HG03280 (cell line): ENCODE measurements at regions not wholly inside any gene's neighbourhood (a gene's known extent, or its start where the extent isn't known, plus 50 kb on each side); places are given as distances from the start of the nearest gene placed in this dataset.
"Not testable (repeated sequence)": the region's sequence is repeated elsewhere in the genome, so short reads cannot be mapped to it uniquely, and the experiment has no call there.

Experiments used
- ATAC-seq: cut with Tn5 transposase; IDR thresholded peaks from one replicate; pipeline ENCODE4 v1.9.1; 2021; ENCODE audit warnings: mild to moderate bottlenecking, moderate library complexity; ENCODE audit not compliant: unreplicated experiment

DNA sequence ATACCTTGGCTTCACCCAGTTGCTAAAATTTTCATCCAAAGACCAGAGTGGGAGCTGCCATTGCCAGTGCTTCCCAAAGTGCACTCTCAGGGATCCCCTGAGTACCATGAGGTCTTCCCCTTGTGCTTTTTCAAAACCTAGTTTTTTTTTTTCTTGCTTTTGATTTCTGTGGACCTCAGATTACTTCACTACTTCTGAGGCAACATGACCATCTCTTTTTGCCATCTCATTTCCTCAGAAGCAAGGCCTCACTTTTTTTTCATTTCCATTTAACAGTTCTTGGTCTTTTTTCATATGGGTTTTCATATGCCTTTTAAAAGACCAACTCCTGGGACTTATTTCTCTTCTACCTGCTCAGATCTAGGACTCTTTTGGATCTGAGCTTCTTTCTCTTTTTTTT, 64.1 kb upstream of the MMS22L start:
- no peak for ATAC-seq

DNA sequence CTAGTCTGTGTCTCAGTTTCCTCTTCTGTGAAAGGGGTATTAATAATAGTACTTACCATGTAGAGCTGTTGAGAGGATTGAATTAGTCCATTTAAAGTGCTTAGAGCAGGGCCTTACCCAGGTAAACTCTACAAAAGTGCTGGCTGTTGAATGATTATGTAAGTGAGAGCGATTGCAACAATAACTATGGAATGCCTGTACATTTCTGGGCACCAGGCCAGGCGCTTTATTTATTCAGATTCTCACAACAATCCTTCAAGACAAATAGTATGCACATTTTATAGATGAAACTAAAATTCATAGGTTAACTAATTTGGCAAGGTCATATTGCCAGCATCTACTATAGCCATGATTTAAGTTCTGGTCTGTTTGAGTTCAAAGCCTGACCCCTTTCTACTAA, 78.3 kb upstream of the MMS22L start:
- ATAC-seq, result no peak

DNA sequence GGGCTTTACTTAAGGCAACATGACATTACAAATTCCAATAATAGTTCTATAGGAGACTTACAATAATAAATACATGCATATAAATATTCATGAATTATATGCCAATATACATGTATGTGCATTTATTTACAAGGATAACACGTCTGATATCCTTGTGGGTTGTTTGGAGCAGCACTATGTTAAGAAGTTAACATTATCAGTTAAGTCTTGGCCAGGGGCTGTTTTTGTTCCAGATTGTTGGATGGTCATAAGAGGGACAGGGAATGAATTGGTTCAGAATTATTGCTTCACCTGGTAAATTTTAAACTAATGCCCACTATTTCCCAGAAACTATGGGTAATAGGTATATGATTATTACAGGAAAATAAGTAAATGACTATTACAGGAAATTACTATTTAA, 81.3 kb upstream of the MMS22L start:
- no peak for ATAC-seq

DNA sequence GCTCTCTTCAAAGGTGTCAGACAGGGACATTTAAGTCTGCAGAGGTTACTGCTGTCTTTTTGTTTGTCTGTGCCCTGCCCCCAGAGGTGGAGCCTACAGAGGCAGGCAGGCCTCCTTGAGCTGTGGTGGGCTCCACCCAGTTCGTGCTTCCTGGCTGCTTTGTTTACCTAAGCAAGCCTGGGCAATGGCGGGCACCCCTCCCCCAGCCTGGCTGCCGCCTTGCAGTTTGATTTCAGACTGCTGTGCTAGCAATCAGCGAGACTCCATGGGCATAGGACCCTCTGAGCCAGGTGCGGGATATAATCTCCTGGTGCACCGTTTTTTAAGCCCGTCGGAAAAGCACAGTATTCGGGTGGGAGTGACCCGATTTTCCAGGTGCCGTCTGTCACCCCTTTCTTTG, 99.1 kb upstream of the MMS22L start:
- ATAC-seq, result not testable (repeated sequence)

DNA sequence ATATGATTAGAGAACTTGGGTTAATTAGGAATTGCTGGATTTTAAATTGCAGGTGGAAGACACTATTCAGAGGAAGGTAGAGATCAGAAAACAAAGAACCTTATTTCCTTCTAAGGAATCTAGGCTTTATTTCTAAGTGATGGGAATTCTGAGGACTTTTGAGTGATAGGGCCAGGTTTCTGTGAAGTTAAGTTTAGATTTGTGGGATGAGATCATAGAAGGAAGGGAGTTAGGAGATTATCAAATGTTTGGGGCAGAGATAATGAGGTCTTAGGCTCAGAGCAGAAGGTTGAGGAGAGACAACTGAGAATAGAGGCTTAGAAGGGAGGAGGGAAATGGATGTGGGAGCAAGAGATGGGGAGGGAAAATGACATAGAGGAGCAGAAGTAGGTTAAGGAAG, 109.7 kb upstream of the MMS22L start:
- ATAC-seq, result no peak

DNA sequence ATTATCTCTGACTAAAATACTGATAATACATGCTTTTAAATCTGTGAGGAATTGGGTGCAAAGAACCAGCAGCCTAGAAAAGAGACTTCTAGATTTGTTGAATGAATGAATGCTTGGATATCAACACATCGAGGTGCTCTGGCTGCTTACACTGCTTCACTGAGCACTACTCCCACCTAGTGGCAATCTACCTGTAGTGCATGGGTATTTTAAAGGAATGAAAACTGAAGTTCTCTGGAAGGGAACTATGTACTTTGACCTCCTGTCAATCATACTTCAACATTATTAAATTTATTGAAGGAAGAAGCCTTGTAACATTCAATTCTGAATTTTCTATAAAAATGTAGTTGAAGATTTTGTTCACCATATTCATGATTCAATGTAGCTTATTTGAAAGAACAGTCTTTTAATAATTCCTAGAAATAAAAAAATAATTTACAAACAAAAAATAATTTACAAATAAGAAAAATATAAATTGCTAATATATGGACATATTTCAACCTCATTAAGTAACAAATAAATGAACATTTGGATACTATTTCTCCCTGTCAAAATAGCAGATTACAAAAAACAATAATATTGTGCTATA, 111.2 kb upstream of the MMS22L start:
- ATAC-seq, result peak; percentile 90

DNA sequence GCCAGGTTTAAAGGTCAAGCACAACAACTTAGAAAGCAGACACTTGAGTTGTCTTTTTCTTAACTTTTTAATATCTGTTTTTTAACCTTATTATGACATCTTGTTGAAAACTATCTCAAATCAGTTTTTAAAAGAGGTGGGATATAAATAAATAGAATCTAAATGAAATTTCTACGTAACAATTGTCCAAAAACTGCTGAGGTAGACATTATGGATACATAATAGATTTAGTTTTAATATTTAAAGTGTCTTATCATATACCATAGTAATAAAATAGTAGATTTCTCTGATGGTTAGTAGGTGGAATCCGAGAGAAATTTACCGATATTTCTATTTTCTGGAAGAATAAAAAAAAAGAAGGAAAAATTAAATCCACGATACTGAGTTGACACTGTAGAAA, 113.9 kb upstream of the MMS22L start:
- no peak for ATAC-seq

DNA sequence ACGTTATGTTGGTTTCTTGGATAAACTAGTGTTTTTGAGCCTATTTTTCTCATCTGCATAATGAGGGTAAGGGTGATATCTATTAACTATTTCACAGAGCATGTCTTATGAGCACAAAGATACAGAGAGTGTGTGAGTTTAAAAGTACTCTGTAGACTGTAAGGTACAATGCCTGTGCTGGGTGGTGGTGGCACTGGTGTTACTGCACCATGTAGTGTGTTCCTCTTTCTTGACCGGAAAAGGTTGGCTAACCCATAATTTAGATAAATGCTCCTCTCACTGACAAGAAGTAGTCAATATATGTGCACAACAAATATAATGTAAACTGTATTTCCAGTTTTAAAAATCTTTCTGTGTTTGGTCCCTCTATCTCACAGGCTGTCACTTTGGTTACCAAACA, 116.2 kb upstream of the MMS22L start:
- ATAC-seq, result no peak

DNA sequence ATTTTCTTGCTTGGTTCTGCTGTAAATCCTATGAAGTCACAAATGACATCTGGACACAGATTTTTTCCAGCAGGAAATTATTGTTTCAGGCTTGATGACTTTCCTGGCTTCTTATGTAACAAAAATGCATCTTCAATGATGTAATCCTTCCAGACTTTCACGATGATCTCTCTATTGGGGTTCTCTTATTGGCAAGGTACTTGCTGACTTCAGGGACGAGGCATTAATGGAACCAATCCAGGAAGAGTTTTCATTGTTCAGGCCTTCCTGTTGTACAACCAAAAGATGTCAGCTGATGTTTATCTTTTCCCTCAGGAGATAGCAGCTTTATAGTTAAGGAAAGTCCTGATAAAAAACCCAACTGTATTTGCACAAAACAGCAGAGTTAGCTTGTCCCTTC, 118.5 kb upstream of the MMS22L start:
- ATAC-seq, result no peak

DNA sequence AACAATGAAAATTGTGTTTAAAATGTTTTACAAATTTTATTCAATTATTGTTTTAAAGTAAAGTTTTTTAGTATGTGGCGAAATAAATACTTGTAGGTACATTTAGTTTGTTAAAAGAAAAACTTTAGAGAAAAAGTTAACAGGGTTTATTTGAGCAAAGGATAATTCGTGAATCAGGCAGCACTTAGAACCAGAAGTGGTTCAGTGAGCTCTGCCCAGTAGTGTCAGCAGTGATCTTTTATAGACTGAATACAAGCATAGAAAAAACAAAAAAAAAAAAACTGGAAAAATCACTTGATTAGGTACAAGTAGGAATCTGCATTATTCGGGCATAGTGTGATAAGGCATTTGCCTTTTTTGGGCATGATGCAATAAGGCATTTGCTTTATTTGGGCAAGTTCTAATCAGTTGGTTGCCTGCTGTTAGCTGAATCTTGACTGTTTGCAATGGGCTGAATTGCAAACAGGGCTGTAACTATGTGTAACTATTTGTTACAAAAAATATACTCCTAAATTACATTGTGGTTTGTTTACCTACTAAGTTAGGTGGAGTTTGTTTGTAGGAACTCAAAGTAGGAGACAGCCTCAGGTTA, 122.9 kb upstream of the MMS22L start:
- ATAC-seq, result no peak

DNA sequence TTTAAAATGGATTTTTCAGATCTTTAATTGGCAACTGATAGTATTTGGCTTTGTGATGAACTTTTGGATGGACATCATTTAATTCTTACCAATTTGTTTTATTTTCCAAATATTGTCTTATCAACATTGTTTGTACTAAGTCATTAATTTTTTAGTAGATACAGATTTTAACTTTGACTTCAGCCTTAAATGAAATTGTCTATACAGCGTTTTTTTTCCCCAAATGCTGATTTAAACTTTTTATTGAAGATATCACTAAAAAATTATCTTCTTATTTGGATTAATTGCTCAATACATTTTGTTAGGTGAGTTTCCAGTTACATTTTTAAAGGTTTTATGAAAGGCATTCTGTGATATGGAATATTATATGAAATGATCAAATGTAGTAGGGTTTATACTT, 123.6 kb upstream of the MMS22L start:
- no peak for ATAC-seq

DNA sequence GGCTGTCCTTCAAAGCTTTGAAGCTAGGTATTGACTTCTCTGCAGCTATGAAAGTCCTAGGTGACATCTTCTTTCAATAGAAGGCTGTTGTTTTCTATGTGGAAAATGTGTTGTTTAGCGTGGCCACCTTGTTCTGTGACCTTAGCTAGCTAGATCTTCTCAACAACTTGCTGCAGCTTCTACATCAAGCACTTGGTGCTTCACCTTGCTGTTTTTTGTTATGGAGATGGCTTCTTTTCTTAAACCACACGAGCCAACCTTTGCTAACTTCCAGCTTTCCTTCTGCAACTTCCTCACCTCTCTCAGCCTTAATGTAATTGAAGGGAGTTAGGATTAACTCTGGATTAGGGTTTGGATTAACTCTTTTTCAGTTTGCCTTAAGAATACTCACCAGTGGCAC, 128.6 kb upstream of the MMS22L start:
- ATAC-seq, result no peak

DNA sequence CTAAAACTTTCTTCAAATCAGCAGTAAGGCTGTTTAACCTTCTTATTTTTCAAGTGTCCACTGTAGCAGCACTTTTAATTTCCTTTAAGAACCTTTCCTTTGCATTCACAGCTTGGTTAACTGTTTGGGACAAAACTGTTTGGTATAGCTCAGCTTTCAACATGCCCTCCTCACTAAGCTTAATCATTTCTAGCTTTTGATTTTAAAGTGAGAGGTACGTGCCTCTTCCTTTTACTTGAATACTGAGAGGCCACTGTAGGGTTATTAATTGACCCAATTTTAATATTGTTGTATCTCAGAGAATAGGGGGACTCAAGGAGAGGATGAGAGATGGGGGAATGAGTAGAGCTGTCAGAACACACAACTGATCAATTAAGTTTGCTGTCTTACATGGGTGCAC, 129.5 kb upstream of the MMS22L start:
- no peak for ATAC-seq

DNA sequence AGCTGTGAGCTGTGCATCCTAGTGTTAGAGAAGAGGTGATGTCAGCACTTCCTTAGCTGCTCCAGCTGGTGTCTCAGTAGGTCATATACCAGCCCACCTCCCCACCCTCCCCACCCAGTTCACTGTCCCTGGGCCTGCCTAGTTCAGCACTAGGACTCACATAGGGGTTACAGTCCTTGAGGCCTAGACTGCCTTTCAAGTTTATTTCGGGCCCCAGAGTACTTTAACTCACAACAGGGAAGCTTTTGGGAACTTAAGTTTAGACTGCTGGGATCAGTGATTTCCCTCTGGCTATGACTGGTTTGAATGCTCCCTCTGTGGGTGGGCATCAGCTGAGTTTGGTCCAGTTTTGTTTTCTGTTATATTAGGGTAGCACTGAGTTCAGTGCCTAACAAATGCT, 139.2 kb upstream of the MMS22L start:
- ATAC-seq, result no peak

DNA sequence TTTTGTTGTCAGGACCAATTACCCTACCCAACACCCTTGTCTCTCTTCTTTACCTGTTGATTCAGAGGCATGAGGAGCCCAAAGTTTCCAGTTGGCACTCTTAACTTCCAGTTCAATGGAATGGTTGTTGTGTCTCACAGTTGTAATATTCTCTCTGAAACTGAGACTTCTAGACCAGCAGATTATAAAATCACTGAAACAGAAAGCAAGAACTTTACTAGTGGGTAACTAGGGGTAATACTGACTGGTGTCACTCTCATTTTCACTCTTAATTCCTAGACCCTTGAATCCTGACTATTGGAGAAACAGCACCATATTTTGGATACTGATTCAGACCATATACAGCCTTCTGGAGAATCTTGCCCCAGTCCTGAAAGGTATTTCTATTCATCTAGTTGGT, 140.2 kb upstream of the MMS22L start:
- peak; percentile 66 for ATAC-seq

DNA sequence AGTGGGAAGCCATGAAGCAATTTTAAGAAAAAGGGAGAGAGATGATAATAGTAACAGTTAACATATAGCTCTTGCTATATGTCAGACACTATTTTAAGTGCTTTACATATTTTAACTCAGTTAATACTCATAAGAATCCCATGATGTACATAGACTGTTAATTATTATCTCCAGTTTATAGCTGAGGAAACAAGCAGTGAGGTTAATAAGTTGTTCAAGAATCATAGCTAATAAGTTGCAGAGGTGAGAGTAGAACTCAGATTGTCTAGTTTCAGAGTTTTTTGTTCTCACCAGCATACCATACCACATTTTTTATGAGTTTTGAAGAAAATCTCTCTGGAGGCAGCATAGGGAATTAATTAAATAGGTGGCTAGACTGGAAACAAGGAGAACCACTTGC, 144.6 kb upstream of the MMS22L start:
- ATAC-seq, result no peak

DNA sequence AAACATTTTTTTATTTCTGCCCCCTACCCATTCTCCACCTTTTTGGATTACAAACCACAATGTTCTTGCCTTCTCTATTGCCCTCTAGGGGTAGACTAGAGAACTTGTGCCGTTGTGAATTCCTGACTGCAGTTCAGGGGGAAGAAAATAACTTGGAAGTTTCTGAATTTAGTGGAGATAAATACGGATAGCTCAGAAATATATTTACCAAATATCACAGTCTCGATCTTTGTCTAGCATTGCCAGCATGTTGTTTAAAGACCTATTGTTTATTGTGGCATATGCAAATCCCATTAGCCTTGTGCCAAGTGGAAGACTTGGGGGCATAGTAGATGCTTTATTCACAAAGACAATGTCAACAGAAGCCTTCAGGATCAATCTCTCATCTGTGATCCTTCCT, 154.1 kb upstream of the MMS22L start:
- no peak for ATAC-seq

DNA sequence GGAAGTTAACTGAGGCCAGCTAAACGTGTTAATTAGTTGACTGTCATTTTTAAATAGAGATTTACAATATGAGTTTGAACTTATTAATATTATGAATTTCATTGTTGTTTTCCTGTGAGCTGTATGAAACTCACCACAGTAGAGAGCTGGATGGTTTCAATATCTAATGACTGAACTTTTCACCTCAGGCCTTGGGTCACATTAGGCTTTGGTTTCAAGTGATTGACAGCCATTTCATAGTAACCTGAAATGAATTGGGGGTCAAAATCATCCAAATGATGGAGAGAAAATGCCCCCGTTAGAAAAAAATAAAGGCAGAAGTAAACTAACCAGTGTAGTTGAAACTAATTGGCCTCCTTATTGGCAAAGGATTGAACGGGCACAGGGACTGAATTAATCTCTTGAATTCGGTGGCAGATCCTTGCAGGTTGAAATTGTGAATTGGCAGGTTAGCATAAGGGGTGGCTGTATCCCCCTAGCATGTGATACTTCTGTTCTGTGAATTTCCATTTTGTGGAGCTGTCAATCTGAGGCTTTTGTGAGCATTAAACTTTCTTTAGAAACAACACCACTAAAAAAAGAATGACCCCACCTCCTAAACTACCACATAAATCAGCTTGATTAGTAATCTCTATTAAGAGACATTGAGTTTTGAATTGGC, 155.1 kb upstream of the MMS22L start:
- peak; percentile 72 for ATAC-seq

DNA sequence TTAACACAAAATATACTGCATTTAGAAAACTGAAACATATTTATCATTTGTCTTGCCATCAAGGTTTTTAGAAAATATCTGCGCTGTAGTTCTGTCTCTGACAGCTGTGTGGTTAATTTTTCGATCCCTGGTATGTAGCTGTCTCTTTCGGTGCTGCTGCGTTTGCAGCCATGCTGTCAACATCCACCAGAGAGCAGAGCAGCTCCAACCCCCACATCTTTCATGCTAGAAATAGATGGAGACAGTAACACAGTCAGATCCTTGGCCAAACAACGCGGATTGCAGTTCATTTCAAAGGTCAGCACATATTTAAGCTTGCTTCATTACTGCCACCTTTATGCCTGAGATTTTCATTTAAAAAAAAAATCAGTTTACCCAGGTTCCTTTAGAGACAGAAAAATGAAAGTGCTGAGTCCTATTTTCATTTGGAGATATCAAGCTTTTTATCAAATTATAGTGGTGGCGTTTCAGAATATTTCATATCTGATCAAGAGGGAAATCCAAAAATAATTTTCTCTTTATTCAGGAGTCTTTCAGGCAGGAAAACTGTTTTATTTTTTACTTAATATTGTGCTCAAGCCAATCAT, 157.7 kb upstream of the MMS22L start:
- ATAC-seq, result no peak

DNA sequence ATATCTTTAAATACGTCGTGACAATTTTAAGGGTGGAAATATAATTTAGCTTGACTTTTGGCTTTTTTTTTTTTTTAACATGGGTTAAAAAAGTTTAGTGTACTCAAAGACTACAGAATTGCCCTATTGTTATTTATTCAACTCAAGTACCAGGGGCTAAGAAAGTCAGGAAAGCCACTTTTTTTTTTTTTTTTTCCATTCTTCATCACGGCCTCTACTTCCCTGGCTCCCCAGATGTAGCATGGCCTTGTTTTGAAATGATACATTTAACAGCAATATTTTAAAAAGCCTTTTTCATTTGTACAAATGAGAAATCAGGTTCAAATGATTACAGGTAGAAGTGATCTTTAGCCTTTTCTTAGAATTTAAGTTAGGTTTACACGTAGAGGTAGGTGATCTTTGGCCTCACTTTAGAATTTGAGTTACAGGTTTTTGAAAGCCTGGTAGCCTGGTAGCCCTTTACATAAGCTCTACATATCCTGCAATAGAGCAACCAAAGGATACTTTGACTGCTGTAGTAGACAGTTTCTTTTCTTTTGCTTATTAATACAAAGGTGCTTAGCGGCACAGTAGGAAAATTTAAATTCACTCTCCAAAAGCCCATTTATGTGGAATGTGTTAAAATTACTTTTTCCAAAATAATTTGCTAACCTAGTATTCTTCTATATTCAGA, 160.5 kb upstream of the MMS22L start:
- no peak for ATAC-seq

DNA sequence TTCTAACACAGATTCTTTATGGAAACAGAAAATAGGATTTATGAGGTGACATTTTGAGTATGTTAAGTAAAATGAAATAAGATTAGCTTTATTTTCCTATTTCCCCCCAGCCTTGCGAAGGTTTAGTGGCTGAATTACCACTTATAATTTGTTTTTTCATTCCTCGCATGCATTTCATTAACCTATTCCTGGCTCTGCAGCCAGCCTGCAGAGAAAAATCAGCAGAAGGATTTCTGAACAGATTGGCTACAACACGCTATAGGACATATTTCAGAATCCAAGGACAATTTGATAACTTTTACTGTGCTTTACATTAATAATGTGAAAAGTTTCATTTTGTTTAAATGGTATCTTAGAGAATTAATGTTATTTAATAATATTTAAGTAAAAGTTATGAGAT, 162.4 kb upstream of the MMS22L start:
- no peak for ATAC-seq

DNA sequence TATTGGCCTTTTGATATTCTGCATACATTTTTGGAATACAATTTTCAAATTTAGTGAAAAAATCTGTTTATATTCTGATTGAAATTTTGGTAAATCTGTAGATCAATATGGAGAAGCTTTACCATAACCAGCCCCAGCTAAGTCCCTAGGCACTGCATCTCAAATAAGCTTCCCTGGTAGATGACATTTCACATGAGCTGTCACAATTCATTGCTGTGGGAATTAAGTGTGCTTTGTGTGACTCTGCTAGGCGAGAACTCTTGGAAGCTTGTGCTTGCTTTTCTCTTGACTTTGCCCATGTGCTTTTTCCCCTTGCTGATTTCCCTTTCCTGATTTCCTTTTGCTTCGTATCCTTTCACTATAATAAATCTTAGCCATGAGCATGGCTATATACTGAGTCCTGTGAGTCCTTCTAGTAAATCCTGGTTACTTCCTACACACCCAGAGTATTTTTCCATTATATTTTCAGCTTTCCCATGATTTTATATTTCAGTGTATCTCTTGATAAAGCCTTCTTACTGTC, 166.5 kb upstream of the MMS22L start:
- no peak for ATAC-seq
